Small intestine (tissue), 7 donors: ENCODE measurements at regions not wholly inside any gene's neighbourhood (a gene's known extent, or its start where the extent isn't known, plus 50 kb on each side); places are given as distances from the start of the nearest gene placed in this dataset.
A peak's percentile ranks its signal among the peaks of the same experiment; 100 is the strongest.

Experiments used
- DNase-seq, 2 donors: peaks; one replicate each; pipeline versions ENCODE4 v3.0.0 to v3.0.0-alpha.2; 2013
- FAIRE-seq: peaks from 2 replicates; lab custom pipeline; 2012; peaks lifted over from hg19 to GRCh38; lab: Jason Lieb, UNC
- H3K27ac ChIP-seq, 3 donors: one replicate each; pipeline ENCODE4 v1.5.1; 2013; ENCODE audit warnings: low read length in 2 of 3, mild to moderate bottlenecking in 2 of 3, control low read depth in 1 of 3, inconsistent platforms in 1 of 3, low read depth in 1 of 3, moderate library complexity in 1 of 3
- H3K27me3 ChIP-seq, 3 donors: one replicate each; pipeline ENCODE4 v1.6.1; 2013; ENCODE audit warnings: low read length in 3 of 3, inconsistent platforms in 1 of 3; ENCODE audit not compliant: control insufficient read depth in 3 of 3, insufficient read depth in 3 of 3
- H3K36me3 ChIP-seq, 3 donors: one replicate each; pipeline ENCODE4 v1.6.1; 2013; ENCODE audit warnings: low read length in 3 of 3, inconsistent platforms in 1 of 3, low read depth in 1 of 3, mild to moderate bottlenecking in 1 of 3, moderate library complexity in 1 of 3; ENCODE audit not compliant: control insufficient read depth in 3 of 3, insufficient read depth in 2 of 3
- H3K4me1 ChIP-seq, 3 donors: one replicate each; pipeline ENCODE4 v1.6.1; 2013; ENCODE audit warnings: low read length in 2 of 3, inconsistent platforms in 1 of 3, low read depth in 1 of 3, mild to moderate bottlenecking in 1 of 3, moderate library complexity in 1 of 3; ENCODE audit not compliant: control insufficient read depth in 3 of 3, insufficient read depth in 2 of 3
- H3K4me3 ChIP-seq, 3 donors: one replicate each; pipeline ENCODE4 v1.5.1; 2013; ENCODE audit warnings: low read length in 3 of 3, control low read depth in 1 of 3, inconsistent platforms in 1 of 3, low read depth in 1 of 3, mild to moderate bottlenecking in 1 of 3, moderate library complexity in 1 of 3
- H3K9me3 ChIP-seq, 2 donors: one replicate each; pipeline ENCODE4 v1.6.1; 2013; ENCODE audit warnings: low read depth in 1 of 2, low read length in 1 of 2; ENCODE audit not compliant: control insufficient read depth in 2 of 2, insufficient read depth in 1 of 2
- WGBS, 3 donors: extraction: QIAGEN DNeasy Blood & Tissue Kit; methylation state at CpG; one replicate each; pipeline ENCODE4 v1.1.7; 2013; 5-methylcytosine and 5-hydroxymethylcytosine counted together
- donor health status: healthy with polysubstance abuse.
- donor health status: control.
- donor health status: control.
- donor health status: Bipolar disorder and iron deficiency.
- donor health status: healthy.

GRCh38 chr11:69961738-69962137 lies 116.4 kb upstream of the ANO1 start:
- DNase-seq: no peak
- Histone ChIP-seq H3K27ac (no peak overlapping the region), H3K4me3 (no peak overlapping the region), H3K27me3 (no peaks in the 10 kb centered on the region), H3K9me3 (peaks cover 0 to 14% of the 10 kb centered on the region in 2 donors), H3K4me1 (peaks cover 0 to 8% (median 5%) of the 10 kb centered on the region in 3 donors), H3K36me3 (no peaks in the 10 kb centered on the region)
- 91 to 97% (median 92%) methylated on average over 11 of the region's 11 CpGs for WGBS, 3 donors
- no peak for FAIRE-seq

- no peak overlapping the region for H3K4me3 ChIP-seq
- WGBS, 3 donors: 49 to 65% (median 63%) methylated on average over 9 of the region's 9 CpGs
- H3K4me1 ChIP-seq: peaks cover 0 to 8% (median 5%) of the 10 kb centered on the region in 3 donors
- H3K27ac ChIP-seq: no peak overlapping the region
- no peaks in the 10 kb centered on the region for H3K36me3 ChIP-seq
- H3K9me3 ChIP-seq: peaks cover 0 to 14% of the 10 kb centered on the region in 2 donors
- DNase-seq (peak in 1 of 2 donors; percentile 74), FAIRE-seq (no peak)
- no peaks in the 10 kb centered on the region for H3K27me3 ChIP-seq
Measured at GRCh38 chr11:69962152-69962551, 116.0 kb upstream of the ANO1 start.

GRCh38 chr11:69963533-69964246 lies 114.4 kb upstream of the ANO1 start:
- 54 to 75% (median 61%) methylated on average over 8 of the region's 8 CpGs for WGBS, 3 donors
- no peak for FAIRE-seq
- no peak overlapping the region for H3K27ac ChIP-seq
- no peak overlapping the region for H3K4me3 ChIP-seq
- peaks cover 0 to 12% of the 10 kb centered on the region in 2 donors for H3K9me3 ChIP-seq
- no peak for DNase-seq
- no peaks in the 10 kb centered on the region for H3K27me3 ChIP-seq
- peaks cover 0 to 8% (median 8%) of the 10 kb centered on the region in 3 donors for H3K4me1 ChIP-seq
- no peaks in the 10 kb centered on the region for H3K36me3 ChIP-seq

DNA sequence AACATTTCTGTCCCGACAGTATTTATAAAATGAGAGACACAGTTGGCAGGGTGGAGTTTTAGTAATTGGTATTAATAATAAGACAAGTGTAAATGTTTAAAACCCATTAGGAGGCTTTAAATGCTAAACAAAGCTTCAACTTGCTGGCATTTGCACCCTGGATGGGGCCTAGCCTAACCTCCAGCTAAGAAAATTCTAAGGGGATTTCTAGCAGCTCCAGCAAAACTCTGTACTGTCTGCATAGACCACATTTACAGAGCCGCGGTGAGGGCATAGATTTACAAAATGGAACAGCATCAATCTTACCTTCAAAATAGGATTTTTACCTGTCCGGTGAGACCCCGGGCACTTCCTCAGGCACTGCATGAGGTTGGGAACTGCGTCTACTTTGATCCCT lies 113.9 kb upstream of the ANO1 start:
- Histone ChIP-seq H3K27ac (no peak overlapping the region), H3K36me3 (no peaks in the 10 kb centered on the region), H3K4me3 (no peak overlapping the region), H3K9me3 (peaks cover 0 to 6% of the 10 kb centered on the region in 2 donors), H3K27me3 (no peaks in the 10 kb centered on the region), H3K4me1 (peaks cover 0 to 8% (median 8%) of the 10 kb centered on the region in 3 donors)
- no peak for DNase-seq
- WGBS, 3 donors: 79 to 86% (median 80%) methylated on average over 6 of the region's 6 CpGs
- FAIRE-seq: no peak

DNA sequence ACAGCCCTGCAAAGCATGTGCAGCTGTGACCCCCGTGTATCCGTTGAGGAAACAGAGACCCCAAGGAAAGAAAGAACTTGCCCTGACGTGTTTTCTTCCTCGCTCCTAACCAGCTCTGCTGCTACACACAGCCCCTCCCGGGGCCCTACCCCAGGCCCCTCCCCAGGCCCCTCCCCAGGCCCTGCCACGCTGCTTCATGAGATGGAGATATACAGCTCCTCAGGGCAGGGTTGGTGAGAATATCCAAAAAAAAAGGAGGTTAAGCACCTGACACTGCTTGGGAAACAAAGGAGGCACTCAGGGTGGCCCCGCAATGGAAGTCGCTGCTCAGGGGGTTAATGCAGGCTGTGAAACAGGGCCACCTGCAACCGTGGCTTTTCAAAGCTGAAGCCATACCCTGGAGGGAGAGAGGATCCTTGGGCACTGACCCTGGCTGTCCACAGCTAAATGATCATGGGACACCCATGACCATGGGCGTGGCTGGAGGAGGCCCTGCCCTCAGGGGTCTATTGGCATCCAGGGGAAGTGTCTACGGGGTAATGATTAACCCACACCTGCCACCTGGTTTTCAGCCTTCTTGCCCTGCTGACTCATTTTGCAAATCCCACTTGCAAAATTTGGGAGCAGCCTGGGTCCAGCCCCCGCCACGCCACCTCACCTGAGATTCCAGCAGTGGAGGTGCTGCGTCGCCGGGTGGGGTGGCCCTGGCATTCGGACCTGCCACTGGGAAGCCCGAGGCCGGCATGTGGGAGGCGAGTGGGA lies 112.1 kb upstream of the ANO1 start:
- DNase-seq (peak; percentile 30 to 81), FAIRE-seq (no peak)
- Histone ChIP-seq H3K27ac (no peak overlapping the region), H3K36me3 (no peaks in the 10 kb centered on the region), H3K9me3 (peaks cover 0 to 9% of the 10 kb centered on the region in 2 donors), H3K4me3 (no peak overlapping the region), H3K4me1 (peaks cover 0 to 17% (median 8%) of the 10 kb centered on the region in 3 donors), H3K27me3 (peaks cover 0 to 2% (median 0%) of the 10 kb centered on the region in 3 donors)
- WGBS, 3 donors: 27 to 64% (median 42%) methylated on average over 20 of the region's 20 CpGs

DNA sequence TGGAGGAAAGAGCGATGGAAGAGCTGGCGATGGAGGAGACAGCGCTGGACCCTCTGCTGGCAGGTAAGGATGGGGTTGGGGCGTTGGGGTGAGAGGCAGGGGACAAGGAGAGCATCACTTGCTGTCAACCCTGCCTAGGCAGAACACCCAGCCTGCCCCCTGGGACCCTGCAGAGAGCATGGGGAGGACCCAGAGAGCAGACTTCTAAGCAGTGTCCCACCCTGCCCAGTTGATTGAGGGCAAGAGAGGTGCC lies 111.6 kb upstream of the ANO1 start:
- DNase-seq: no peak
- Histone ChIP-seq H3K4me1 (peaks cover 0 to 17% (median 8%) of the 10 kb centered on the region in 3 donors), H3K27ac (no peak overlapping the region), H3K36me3 (no peaks in the 10 kb centered on the region), H3K9me3 (peaks cover 0 to 8% of the 10 kb centered on the region in 2 donors), H3K4me3 (no peak overlapping the region), H3K27me3 (peaks cover 0 to 2% (median 0%) of the 10 kb centered on the region in 3 donors)
- 32 to 78% (median 72%) methylated on average over 3 to 4 of the region's 4 CpGs for WGBS, 3 donors
- no peak for FAIRE-seq

- Histone ChIP-seq H3K36me3 (no peaks in the 10 kb centered on the region), H3K27me3 (peaks cover 0 to 2% (median 0%) of the 10 kb centered on the region in 3 donors), H3K27ac (no peak overlapping the region), H3K4me1 (peaks cover 0 to 18% (median 8%) of the 10 kb centered on the region in 3 donors), H3K9me3 (peaks cover 0 to 5% of the 10 kb centered on the region in 2 donors), H3K4me3 (no peak overlapping the region)
- FAIRE-seq (no peak), DNase-seq (no peak)
- 86 to 91% (median 89%) methylated on average over 25 of the region's 25 CpGs for WGBS, 3 donors
Measured at GRCh38 chr11:69966910-69967483, 111.1 kb upstream of the ANO1 start.

GRCh38 chr11:69967484-69967883 lies 110.6 kb upstream of the ANO1 start:
- Histone ChIP-seq H3K4me3 (no peak overlapping the region), H3K27me3 (peaks cover 0 to 2% (median 0%) of the 10 kb centered on the region in 3 donors), H3K27ac (no peak overlapping the region), H3K9me3 (peaks cover 0 to 5% of the 10 kb centered on the region in 2 donors), H3K36me3 (no peaks in the 10 kb centered on the region), H3K4me1 (peaks cover 0 to 22% (median 6%) of the 10 kb centered on the region in 3 donors)
- 77 to 86% (median 81%) methylated on average over 6 of the region's 6 CpGs for WGBS, 3 donors
- no peak for DNase-seq
- no peak for FAIRE-seq
